ENCODE measurements at regions not wholly inside any gene's neighbourhood (a gene's known extent, or its start where the extent isn't known, plus 50 kb on each side); places are given as distances from the start of the nearest gene placed in this dataset.

- no peak overlapping the region for H3K4me3 ChIP-seq (ENCODE audit: low read depth, low read length)
- DNase-seq (ENCODE audit: low read depth): no peak
- TF ChIP-seq, protein P1, sequence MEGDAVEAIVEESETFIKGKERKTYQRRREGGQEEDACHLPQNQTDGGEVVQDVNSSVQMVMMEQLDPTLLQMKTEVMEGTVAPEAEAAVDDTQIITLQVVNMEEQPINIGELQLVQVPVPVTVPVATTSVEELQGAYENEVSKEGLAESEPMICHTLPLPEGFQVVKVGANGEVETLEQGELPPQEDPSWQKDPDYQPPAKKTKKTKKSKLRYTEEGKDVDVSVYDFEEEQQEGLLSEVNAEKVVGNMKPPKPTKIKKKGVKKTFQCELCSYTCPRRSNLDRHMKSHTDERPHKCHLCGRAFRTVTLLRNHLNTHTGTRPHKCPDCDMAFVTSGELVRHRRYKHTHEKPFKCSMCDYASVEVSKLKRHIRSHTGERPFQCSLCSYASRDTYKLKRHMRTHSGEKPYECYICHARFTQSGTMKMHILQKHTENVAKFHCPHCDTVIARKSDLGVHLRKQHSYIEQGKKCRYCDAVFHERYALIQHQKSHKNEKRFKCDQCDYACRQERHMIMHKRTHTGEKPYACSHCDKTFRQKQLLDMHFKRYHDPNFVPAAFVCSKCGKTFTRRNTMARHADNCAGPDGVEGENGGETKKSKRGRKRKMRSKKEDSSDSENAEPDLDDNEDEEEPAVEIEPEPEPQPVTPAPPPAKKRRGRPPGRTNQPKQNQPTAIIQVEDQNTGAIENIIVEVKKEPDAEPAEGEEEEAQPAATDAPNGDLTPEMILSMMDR (IDR thresholded peaks at IDR 0.05; ENCODE audit: insufficient read depth, low read length): no peak
Measured at GRCh38 chr6:169956580-169956979, 205.2 kb downstream of the ERMARD start.

GRCh38 chr6:169955731-169956437, 204.5 kb downstream of the ERMARD start:
- no peak for DNase-seq (ENCODE audit: low read depth)
- TF ChIP-seq, protein P1 (IDR thresholded peaks at IDR 0.05; ENCODE audit: insufficient read depth, low read length): no peak
- no peak overlapping the region for H3K4me3 ChIP-seq (ENCODE audit: low read depth, low read length)

- no peak overlapping the region for H3K4me3 ChIP-seq (ENCODE audit: low read depth, low read length)
- TF ChIP-seq, protein P1 (IDR thresholded peaks at IDR 0.05; ENCODE audit: insufficient read depth, low read length): no peak
- no peak for DNase-seq (ENCODE audit: low read depth)
Measured at GRCh38 chr6:169954977-169955376, 203.6 kb downstream of the ERMARD start.

DNA sequence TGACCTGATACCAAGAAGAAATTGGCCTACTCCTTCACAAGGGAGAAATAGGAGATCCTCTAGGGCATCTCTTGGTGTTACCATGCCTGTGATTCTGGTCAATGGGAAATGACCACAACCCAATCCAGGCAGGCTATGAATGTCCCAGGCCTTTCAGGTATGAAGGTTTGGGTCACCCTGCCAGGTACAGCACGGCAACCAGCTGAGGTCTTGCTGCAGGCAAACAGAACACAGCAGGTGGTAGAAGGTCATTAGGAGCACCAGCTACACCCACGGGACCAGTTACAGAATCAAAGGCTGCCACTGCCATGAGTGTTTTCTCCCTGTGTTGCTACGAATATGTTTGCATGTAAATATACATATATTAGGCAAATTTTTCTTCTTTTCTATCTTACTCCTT, 202.3 kb downstream of the ERMARD start:
- no peak for DNase-seq (ENCODE audit: low read depth)
- TF ChIP-seq, protein P1 (IDR thresholded peaks at IDR 0.05; ENCODE audit: insufficient read depth, low read length): no peak
- no peak overlapping the region for H3K4me3 ChIP-seq (ENCODE audit: low read depth, low read length)

DNA sequence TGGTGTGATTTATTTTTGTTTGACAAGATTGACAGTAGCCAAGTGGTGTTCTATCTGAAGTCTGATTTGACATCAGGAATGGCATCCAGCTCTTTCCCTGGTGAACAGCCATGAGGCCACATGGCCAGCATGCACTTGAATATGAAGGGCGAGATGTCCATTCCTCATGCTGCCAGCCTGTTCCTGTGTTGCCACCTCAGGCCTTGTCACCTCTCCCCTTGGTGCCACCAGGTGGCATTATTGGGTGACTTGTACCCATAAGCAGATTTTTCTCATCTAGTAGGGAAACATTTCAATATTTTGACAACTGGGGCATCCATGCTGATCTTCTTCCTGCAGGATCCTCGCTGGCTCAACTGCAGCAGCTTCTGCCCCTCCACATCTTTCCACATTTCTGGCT, 199.1 kb downstream of the ERMARD start:
- DNase-seq (ENCODE audit: low read depth): no peak
- TF ChIP-seq, protein P1 (IDR thresholded peaks at IDR 0.05; ENCODE audit: insufficient read depth, low read length): no peak
- H3K4me3 ChIP-seq (ENCODE audit: low read depth, low read length): no peak overlapping the region

DNA sequence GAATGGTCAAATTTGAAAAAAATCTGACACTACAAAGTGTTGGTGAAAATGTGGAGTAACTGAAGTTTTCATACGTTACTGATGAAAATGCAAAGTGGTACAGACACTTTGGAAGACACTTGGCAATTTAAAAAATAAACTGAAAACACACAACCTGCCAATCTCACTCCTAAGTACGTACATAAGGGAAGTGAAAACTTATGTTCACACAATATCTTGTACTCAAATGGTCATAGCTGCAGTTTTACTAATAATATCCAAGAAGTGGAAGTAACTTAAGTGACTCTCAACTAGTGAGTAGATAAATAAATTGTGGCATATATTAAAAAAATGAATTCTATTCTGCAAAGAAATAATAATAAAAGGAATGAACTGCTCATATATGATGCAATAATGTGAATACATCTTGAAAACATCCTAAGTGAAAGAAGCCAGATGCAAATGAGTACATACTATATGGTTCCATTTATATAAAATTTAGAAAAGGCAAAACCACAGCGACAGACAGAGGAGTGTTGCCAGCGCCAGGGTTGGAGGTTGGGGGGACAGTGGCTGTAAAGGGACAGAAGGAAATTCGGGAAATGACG, 198.2 kb downstream of the ERMARD start:
- DNase-seq (ENCODE audit: low read depth): no peak
- TF ChIP-seq, protein P1 (IDR thresholded peaks at IDR 0.05; ENCODE audit: insufficient read depth, low read length): no peak
- no peak overlapping the region for H3K4me3 ChIP-seq (ENCODE audit: low read depth, low read length)
